HepG2 (cell line): ENCODE measurements at regions not wholly inside any gene's neighbourhood (a gene's known extent, or its start where the extent isn't known, plus 50 kb on each side); places are given as distances from the start of the nearest gene placed in this dataset.

Source experiments
- ATAC-seq: fragments of 200-7000 bp; cut with Tn5 transposase; 3 replicates; pipeline ENCODE4 v1.9.1; 2020; ENCODE audit warnings: mild to moderate bottlenecking, moderate library complexity
- BruUV-seq: library from RNA; stranded (reverse); fragments of 400-500 nt; replicated peaks from 2 replicates; lab custom pipeline; 2021; lab: Mats Ljungman, UMichigan
- CTCF ChIA-PET: fragments of 300-600 bp; formaldehyde crosslinking; extraction: SDS; loops from one replicate; lab custom pipeline; 2021; ENCODE audit warnings: low total read pairs, inconsistent platforms, low intra/inter-chr PET ratio; lab: Yijun Ruan, JAX
- POLR2A ChIA-PET: fragments of 350-600 bp; sonication (Branson Sonifier 250); formaldehyde crosslinking; loops from one replicate; lab custom pipeline; 2020; ENCODE audit warnings: antibody characterized with exemption, inconsistent platforms; lab: Yijun Ruan, JAX
- DNase-seq: peaks from one replicate; pipeline ENCODE4 v3.0.0-alpha.2; 2015; ENCODE audit warnings: low spot score
- FAIRE-seq: peaks from 3 replicates; lab custom pipeline; 2011; peaks lifted over from hg19 to GRCh38; lab: Jason Lieb, UNC
- H2AFZ ChIP-seq: one replicate; pipeline ENCODE4 v1.6.1; 2011; ENCODE audit warnings: low read length, inconsistent platforms
- H3K27ac ChIP-seq: fragments of 300-600 bp; 3 replicates; pipeline ENCODE4 v1.8.0; 2011; ENCODE audit warnings: mixed run types, mild to moderate bottlenecking, mixed read lengths, low read length, inconsistent platforms; ENCODE audit not compliant: insufficient read depth; ENCODE audit errors: extremely low read length
- H3K27me3 ChIP-seq, 2 experiments: fragments of 200-600 bp in 1 of 2; 2 replicates in 1 of 2; 3 replicates in 1 of 2; pipeline versions ENCODE4 v1.6.0 to v1.8.0; 2011; ENCODE audit warnings: low read length in 2 of 2, mild to moderate bottlenecking in 2 of 2, moderate library complexity in 2 of 2, inconsistent platforms in 1 of 2; ENCODE audit not compliant: insufficient read depth in 2 of 2, control insufficient read depth in 1 of 2
- H3K36me3 ChIP-seq, 2 experiments: fragments of 200-600 bp in 1 of 2; replicated peaks in 1 of 2; 2 replicates in 1 of 2; 3 replicates in 1 of 2; pipeline versions ENCODE4 v1.5.1 to v1.8.0; 2011; ENCODE audit warnings: low read length in 2 of 2, inconsistent platforms in 1 of 2; ENCODE audit not compliant: insufficient read depth in 2 of 2, control insufficient read depth in 1 of 2
- H3K4me1 ChIP-seq: 2 replicates; pipeline ENCODE4 v1.5.1; 2012; ENCODE audit warnings: low read length, inconsistent platforms; ENCODE audit not compliant: insufficient read depth
- H3K4me2 ChIP-seq: 2 replicates; pipeline ENCODE4 v1.6.0; 2011; ENCODE audit warnings: low read depth, low read length, inconsistent platforms
- H3K4me3 ChIP-seq, 3 experiments: fragments of 200-600 bp in 1 of 3; sonication (generic), shearing (Covaris generic) in 1 of 3; replicated peaks in 1 of 3; 2 replicates each; pipeline ENCODE4 v1.5.1; 2011 to 2016; ENCODE audit warnings: low read length in 3 of 3, inconsistent platforms in 2 of 3, low read depth in 2 of 3, mild to moderate bottlenecking in 2 of 3, control low read depth in 1 of 3, mixed read lengths in 1 of 3; ENCODE audit not compliant: insufficient read depth in 1 of 3
- H3K79me2 ChIP-seq: one replicate; pipeline ENCODE4 v1.6.1; 2011; ENCODE audit warnings: low read length, inconsistent platforms; ENCODE audit not compliant: insufficient read depth
- H3K9ac ChIP-seq: 2 replicates; pipeline ENCODE4 v1.6.0; 2011; ENCODE audit warnings: mild to moderate bottlenecking, low read depth, low read length, inconsistent platforms; ENCODE audit not compliant: insufficient read depth
- H3K9me3 ChIP-seq: 2 replicates; pipeline ENCODE4 v1.5.1; 2012; ENCODE audit warnings: mild to moderate bottlenecking, low read length
- H4K20me1 ChIP-seq: 2 replicates; pipeline ENCODE4 v1.6.0; 2011; ENCODE audit warnings: inconsistent platforms, mild to moderate bottlenecking, low read length, moderate library complexity; ENCODE audit not compliant: insufficient read depth
- AGO1 ChIP-seq: fragments of 200-400 bp; formaldehyde crosslinking; IDR thresholded peaks from 2 replicates; pipeline ENCODE4 v1.6.1; 2017; ENCODE audit warnings: mild to moderate bottlenecking, low read depth, low read length, moderate library complexity; ENCODE audit not compliant: poor library complexity, severe bottlenecking
- BHLHE40 ChIP-seq: IDR thresholded peaks from 2 replicates; pipeline ENCODE4 v1.6.1; 2011; ENCODE audit warnings: low read length, improper control_type of control experiment
- ETV5 ChIP-seq: IDR thresholded peaks from 2 replicates; pipeline ENCODE4 v1.6.1; 2018; ENCODE audit warnings: missing biosample characterization, missing genetic modification reagents, inconsistent platforms, borderline replicate concordance
- HDAC6 ChIP-seq: fragments of 200-600 bp; sonication (generic); IDR thresholded peaks from 2 replicates; pipeline ENCODE4 v1.7.0; 2017; ENCODE audit warnings: mild to moderate bottlenecking, antibody characterized with exemption, low read length, low read depth
- HES4 ChIP-seq: sonication (generic); formaldehyde crosslinking; IDR thresholded peaks from 2 replicates; pipeline ENCODE4 v1.9.0; 2021; ENCODE audit warnings: mild to moderate bottlenecking, missing genetic modification reagents, borderline replicate concordance
- POLR2AphosphoS5 ChIP-seq: IDR thresholded peaks from 2 replicates; pipeline ENCODE4 v1.6.1; 2012; ENCODE audit warnings: low read depth, low read length
- TBL1XR1 ChIP-seq: fragments of 150-350 bp; IDR thresholded peaks from 2 replicates; pipeline ENCODE4 v1.6.1; 2014; ENCODE audit warnings: borderline replicate concordance, low read length; ENCODE audit not compliant: partially characterized antibody
- ZNF20 ChIP-seq: sonication (generic); formaldehyde crosslinking; IDR thresholded peaks from 2 replicates; pipeline ENCODE4 v1.4.0; 2020; ENCODE audit warnings: mild to moderate bottlenecking, moderate library complexity, missing genetic modification reagents
- ZNF557 ChIP-seq: sonication (generic); formaldehyde crosslinking; IDR thresholded peaks from 2 replicates; pipeline ENCODE4 v1.4.0; 2020; ENCODE audit warnings: missing genetic modification reagents
- WGBS: methylation state at CpG from one replicate; pipeline ENCODE4 v1.1.6; 2017; ENCODE audit warnings: low lambda C conversion rate; 5-methylcytosine and 5-hydroxymethylcytosine counted together
- in situ Hi-C: cut with HindIII; loops from 2 replicates; pipeline ENCODE4 v1.10.0; 2017; ENCODE audit warnings: low pct_unique_long_range_greater_than_20kb; ENCODE audit not compliant: extremely low pct_ligation_motif_present
- intact Hi-C: fragments of 100-400 bp; cut with micrococcal nuclease; formaldehyde crosslinking; loops from one replicate; pipeline ENCODE4 v1.10.0; 2022; ENCODE audit not compliant: unreplicated experiment
- TF ChIP-seq, protein P1 (sequence below): sonication (generic); formaldehyde crosslinking; IDR thresholded peaks from 2 replicates; pipeline ENCODE4 v1.9.0; 2021; ENCODE audit warnings: mild to moderate bottlenecking, missing genetic modification reagents
- TF ChIP-seq, protein P2 (sequence below): sonication (generic); formaldehyde crosslinking; IDR thresholded peaks from 2 replicates; pipeline ENCODE4 v1.8.0; 2022; ENCODE audit warnings: missing genetic modification reagents, mild to moderate bottlenecking, inconsistent platforms, borderline replicate concordance
- TF ChIP-seq, protein P3 (sequence below): sonication (generic); formaldehyde crosslinking; IDR thresholded peaks from 2 replicates; pipeline ENCODE4 v1.4.0; 2020; ENCODE audit warnings: mild to moderate bottlenecking, missing genetic modification reagents

DNA sequence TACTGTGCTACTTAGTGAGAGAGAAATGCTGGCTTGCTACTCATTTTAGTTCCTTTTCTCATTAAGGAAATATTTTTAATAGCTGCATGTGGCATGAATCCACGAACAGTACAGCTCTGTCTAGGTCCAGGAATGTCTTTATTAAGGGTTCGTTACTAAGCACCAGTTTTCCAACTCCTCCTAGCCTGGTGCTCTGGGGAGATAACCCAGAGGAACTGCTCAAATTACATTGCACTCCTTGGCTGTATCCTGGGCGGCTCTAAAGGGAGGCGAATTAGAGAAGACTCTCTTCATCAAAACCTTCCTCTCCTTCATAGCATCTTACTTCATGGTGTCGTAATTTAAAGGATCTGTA, 101.3 kb downstream of the PPM1A start (continued):
- TF ChIP-seq, protein P1, sequence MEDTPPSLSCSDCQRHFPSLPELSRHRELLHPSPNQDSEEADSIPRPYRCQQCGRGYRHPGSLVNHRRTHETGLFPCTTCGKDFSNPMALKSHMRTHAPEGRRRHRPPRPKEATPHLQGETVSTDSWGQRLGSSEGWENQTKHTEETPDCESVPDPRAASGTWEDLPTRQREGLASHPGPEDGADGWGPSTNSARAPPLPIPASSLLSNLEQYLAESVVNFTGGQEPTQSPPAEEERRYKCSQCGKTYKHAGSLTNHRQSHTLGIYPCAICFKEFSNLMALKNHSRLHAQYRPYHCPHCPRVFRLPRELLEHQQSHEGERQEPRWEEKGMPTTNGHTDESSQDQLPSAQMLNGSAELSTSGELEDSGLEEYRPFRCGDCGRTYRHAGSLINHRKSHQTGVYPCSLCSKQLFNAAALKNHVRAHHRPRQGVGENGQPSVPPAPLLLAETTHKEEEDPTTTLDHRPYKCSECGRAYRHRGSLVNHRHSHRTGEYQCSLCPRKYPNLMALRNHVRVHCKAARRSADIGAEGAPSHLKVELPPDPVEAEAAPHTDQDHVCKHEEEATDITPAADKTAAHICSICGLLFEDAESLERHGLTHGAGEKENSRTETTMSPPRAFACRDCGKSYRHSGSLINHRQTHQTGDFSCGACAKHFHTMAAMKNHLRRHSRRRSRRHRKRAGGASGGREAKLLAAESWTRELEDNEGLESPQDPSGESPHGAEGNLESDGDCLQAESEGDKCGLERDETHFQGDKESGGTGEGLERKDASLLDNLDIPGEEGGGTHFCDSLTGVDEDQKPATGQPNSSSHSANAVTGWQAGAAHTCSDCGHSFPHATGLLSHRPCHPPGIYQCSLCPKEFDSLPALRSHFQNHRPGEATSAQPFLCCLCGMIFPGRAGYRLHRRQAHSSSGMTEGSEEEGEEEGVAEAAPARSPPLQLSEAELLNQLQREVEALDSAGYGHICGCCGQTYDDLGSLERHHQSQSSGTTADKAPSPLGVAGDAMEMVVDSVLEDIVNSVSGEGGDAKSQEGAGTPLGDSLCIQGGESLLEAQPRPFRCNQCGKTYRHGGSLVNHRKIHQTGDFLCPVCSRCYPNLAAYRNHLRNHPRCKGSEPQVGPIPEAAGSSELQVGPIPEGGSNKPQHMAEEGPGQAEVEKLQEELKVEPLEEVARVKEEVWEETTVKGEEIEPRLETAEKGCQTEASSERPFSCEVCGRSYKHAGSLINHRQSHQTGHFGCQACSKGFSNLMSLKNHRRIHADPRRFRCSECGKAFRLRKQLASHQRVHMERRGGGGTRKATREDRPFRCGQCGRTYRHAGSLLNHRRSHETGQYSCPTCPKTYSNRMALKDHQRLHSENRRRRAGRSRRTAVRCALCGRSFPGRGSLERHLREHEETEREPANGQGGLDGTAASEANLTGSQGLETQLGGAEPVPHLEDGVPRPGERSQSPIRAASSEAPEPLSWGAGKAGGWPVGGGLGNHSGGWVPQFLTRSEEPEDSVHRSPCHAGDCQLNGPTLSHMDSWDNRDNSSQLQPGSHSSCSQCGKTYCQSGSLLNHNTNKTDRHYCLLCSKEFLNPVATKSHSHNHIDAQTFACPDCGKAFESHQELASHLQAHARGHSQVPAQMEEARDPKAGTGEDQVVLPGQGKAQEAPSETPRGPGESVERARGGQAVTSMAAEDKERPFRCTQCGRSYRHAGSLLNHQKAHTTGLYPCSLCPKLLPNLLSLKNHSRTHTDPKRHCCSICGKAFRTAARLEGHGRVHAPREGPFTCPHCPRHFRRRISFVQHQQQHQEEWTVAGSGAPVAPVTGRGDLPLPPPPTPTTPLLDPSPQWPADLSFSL (CRISPR knock-in tag) = no peak
- TF ChIP-seq HES4 (CRISPR knock-in tag) (no peak), HDAC6 (no peak), AGO1 (no peak)
- TF ChIP-seq, protein P2, sequence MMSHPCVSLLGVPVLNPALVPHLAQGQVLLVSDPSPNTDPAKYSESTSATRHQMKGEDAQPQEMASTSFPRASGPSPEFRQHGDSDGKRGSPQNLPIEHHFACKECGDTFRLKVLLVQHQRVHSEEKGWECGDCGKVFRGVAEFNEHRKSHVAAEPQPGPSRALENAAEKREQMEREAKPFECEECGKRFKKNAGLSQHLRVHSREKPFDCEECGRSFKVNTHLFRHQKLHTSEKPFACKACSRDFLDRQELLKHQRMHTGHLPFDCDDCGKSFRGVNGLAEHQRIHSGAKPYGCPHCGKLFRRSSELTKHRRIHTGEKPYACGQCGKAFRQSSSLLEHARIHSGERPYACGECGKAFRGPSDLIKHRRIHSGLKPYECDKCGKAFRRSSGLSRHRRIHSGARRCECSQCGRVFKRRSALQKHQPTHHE (CRISPR knock-in tag) = no peak

DNA sequence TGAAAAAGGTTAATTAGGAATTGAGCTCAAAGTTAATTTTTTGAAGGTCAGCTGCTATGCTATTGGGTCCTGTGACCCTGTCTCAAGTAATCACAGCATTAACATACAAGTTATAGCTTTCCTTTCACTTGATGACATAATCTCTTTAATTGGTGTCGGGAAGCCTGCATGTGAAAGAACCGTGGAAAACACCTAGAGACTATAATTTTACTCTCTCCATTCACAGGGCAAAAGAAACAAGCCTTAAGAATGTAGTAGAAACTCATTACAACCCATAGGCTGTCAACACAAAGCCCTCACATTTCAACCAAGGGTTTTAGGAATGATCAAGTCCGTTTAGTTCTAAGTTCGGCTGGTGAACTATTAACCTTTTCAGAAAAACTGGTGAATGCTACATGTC, 104.4 kb downstream of the PPM1A start:
- intact Hi-C loops (no loop called here), in situ Hi-C loops (loop anchor here (5.0 kb wide), 1 partner anchor 209 kb away; no protein-coding TSS in a partner anchor)
- ChIA-PET CTCF (no interaction called here), POLR2A (no interaction called here)
- H3K27me3 ChIP-seq = 0 out of 5 replicates have a peak, but pooled peaks cover 0 to 3% of the 10 kb centered on the region in 2 experiments
- no peaks in the 10 kb centered on the region for H3K4me1 ChIP-seq
- no peaks in the 10 kb centered on the region for H3K79me2 ChIP-seq
- no peak overlapping the region for H3K4me3 ChIP-seq
- H3K9ac ChIP-seq = no peak overlapping the region
- no peaks in the 10 kb centered on the region for H3K9me3 ChIP-seq
- 0% methylated on average over 4 of the region's 4 CpGs for WGBS
- H4K20me1 ChIP-seq = no peaks in the 10 kb centered on the region
- FAIRE-seq (no peak), DNase-seq (no peak), ATAC-seq (no peak)
- H3K27ac ChIP-seq = no peak overlapping the region
- no peak overlapping the region for H2AFZ ChIP-seq
- H3K4me2 ChIP-seq = no peak overlapping the region
- BruUV-seq = no TSS peak
- no peaks in the 10 kb centered on the region for H3K36me3 ChIP-seq
- TF ChIP-seq POLR2AphosphoS5 (no peak), ETV5 (CRISPR knock-in tag) (no peak), ZNF20 (CRISPR knock-in tag) (no peak), TBL1XR1 (no peak), ZNF557 (no peak), BHLHE40 (no peak)
- TF ChIP-seq, protein P3, sequence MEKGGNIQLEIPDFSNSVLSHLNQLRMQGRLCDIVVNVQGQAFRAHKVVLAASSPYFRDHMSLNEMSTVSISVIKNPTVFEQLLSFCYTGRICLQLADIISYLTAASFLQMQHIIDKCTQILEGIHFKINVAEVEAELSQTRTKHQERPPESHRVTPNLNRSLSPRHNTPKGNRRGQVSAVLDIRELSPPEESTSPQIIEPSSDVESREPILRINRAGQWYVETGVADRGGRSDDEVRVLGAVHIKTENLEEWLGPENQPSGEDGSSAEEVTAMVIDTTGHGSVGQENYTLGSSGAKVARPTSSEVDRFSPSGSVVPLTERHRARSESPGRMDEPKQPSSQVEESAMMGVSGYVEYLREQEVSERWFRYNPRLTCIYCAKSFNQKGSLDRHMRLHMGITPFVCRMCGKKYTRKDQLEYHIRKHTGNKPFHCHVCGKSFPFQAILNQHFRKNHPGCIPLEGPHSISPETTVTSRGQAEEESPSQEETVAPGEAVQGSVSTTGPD = no peak
